ENCODE measurements at regions not wholly inside any gene's neighbourhood (a gene's known extent, or its start where the extent isn't known, plus 50 kb on each side); places are given as distances from the start of the nearest gene placed in this dataset.
"Not testable (repeated sequence)": the region's sequence is repeated elsewhere in the genome, so short reads cannot be mapped to it uniquely, and the experiment has no call there.

DNA sequence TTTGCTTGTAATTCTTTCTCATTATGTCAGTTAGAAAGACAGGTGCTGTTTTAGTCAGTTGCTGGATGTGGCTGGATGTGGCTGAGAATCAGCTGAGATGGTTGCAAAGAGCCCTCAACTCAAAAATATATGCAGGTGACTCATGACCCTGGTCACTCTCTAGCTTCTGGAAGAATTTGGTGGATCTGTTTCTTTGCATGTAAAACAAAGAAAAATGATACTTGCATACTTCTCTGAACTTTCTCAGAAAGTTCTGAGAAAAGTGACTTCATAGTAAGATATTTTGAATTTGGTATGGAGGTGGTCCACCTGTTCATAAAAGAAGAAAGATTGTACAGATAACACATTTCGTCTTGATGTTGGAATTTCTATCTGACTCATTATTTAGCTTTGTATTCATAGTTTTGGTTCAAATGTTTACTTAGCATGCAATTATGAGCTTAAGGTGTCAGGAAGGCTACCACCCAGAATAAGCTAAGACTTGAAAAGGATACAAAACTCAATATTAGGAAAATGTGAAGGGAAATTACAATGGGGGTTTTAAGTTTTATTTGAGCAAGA lies 163.2 kb upstream of the OLIG3 start:
- peak; percentile 58 for DNase-seq

DNA sequence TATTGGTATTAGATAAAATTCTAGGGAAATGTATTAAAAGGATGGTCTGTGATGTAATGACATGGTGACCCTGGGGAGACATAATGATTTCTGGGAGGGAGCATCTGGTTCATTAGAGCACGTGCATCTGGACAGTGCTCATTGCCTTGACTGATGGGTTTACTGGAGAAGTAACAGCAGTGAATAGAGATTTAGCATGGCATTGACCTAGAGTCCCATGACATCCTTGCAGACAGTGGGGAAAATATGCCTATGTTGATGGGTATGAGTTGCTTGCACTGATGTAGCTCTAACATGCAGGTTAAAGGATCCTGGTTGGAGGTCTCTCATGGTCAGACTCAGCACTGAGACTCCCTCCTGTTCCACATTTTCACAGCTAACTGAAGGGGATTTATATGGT lies 164.1 kb upstream of the OLIG3 start:
- DNase-seq = no peak

DNA sequence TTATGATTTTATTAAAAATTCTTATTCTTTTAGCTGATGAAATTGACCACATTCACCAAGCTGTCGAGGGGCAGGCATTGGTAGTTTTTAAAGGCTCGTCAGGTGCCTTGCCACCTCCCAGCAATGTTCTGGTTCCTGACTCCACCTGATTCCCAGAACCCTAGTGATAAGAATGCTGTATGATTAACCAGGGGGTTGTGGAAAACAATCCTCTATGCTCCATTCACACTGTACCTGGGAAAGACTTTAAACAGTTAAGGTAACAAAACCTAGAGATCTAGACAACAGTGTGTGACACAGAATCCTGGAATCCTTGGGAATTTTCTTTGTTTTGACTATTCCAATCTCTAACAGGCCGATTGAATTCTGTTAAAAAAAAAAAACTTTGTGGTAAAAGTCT lies 165.7 kb upstream of the OLIG3 start:
- no peak for DNase-seq

DNA sequence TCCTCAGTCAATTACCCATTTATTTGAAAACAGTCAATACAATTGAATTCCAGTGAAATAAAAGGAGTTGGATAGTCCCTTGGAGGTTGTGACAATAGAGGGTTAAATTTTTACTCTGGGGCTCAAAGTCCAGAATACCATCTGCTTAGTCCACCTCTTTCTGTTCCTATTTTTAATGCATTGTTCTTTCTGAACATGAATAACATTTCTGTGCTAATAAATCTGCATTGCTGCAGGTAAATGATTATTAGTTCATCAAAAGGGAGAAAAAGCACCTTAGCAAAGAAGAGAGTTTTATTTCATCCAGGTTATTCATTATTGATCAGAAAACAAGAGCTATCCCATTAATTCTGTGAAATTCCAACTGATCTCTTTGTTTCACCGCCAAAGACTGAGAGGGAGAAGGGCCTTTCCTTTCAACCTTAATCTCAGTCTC lies 166.1 kb upstream of the OLIG3 start:
- DNase-seq = no peak

DNA sequence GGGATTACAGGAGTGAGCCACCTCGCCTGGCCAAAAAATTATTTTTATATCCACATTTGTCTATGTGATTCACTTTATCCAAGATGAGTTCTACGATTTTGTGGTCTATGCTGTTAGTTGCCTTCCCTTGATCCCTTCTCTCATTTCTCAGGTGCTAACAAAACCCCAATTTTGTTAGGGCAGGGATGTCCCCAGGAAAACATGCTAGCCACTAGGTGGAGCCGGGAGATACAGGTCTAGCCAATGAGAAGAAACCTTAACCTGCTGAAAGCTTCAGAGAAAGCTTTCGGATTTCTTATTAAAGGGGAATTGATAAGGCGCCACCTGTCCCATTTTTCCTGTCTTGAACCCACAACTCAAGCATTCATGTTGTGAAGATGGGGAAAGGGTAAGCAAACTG lies 167.4 kb upstream of the OLIG3 start:
- peak; percentile 76 for DNase-seq

DNA sequence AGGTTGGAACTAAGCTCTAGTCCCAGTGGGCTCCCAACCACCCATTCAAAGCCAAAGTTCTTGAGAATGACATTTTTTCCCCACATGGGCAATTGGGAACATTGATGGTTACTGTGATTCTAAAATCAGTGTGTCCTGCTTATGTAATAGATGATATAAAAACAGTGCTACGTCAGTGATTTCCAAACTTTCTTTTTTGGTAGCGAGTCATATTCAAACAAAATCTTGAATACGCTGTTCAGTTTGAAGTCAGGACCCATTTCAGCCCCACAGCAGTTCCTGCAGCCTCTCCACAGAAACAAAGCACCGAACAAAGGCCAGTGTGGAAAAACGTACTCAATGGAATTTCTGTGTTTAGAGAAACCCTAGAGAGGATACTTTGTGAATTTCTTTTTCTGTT lies 170.0 kb upstream of the OLIG3 start:
- no peak for DNase-seq

DNA sequence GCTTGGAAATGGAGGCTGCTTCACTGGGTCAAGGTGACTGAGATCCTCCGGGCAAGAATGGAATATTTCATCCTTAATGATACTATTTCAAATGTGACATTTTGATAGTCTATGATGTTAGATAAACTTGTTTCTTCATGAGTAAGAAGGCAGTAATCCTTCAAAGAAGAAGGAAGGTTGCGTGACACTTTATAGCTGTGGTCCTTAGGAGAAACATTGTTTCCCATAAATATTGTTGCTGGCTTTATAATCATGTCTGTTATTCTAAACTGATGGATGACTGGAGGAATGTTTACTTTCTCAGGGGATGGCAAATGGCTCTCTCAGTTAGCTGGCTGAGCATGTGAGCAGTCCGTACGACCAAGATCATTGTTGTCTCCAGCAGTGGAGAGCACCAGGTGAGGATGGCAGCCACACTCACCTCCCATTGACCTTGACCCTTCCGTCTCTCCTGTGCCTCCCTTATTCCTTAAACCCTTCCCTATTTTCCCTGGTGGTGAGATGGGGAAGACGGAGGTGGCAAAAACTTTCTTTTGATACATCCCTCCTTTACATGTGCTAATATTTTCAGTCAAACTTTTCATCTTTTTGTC lies 171.2 kb upstream of the OLIG3 start:
- DNase-seq = no peak

DNA sequence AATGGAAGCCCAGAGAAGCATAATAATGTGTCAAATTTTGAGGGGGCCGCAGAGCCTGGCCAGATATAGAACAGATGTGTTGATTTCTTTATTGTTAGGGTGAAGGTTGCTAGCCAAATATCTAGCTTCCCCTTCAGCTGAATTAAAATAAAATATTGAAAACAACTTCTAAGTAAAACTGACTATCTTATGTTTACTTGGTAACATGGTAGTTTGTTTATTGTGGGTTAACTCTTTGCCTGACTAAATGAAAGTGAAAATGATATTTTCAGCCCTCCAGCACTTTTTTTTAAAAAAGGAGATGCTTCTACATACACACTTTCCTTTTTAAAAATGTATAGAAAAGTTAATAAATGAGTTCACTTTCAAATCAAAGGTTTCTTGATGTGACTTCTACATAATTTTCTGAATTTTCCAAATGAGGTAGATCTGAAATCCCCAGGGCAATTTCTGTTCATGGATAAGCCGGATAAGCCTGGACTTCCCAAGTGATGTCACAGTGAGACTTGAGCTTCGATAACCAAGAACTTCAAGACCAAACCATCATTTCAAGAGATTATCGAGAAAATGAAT lies 172.1 kb upstream of the OLIG3 start:
- DNase-seq = no peak

DNA sequence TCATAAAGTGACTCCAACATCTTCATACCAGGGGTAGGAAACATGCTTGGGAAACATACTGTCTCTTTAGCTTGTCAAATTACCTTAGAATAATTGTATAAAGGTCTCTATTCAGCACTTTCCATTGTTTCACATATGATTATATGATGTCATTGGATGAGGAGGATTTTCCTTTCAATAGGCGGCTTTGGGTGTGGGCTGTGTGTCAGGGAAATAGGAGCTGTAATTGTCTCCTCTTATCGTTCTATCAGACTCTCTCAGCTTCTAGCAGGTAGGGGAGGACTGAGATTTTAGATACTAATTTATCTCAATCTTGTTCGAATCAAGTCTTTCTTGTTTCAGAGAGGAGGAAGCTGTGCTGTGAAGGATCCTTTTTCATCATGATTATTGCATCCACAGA lies 179.4 kb upstream of the OLIG3 start:
- no peak for DNase-seq

DNA sequence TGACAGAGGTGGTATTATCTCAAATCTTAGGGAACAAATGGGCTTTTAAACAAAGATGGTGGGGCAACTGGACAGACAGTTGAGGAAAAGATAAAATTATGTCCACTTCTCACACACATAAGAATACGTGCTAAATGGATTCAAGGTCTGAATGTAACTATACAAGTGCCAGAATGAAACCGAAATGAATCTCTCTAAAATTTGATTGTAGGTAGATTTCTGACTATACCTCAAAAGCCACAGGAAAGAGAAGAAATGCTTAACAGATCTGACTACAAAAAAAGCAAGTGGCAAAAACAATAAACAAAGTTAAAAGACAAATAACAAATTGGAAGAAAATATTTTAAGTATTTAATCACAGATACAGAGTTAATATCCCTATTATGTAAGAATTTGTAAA lies 182.7 kb upstream of the OLIG3 start:
- no peak for DNase-seq

DNA sequence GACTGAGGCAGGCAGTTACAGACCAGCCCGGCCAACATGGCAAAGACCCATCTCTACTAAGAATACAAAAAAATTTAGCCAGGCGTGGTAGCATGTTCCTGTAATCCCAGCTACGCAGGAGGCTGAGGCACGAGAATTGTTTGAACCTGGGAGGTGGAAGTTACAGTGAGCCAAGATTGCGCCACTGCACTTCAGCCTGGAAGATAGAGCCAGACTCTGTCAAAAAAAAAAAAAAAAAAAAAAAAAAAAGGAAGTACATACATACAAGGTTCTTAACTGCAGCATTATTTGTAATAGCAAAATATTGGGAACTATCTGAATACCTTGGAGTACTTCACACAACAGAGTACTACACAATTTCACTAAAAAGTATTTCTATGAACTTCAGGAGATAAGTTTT lies 183.5 kb upstream of the OLIG3 start:
- DNase-seq = no peak

DNA sequence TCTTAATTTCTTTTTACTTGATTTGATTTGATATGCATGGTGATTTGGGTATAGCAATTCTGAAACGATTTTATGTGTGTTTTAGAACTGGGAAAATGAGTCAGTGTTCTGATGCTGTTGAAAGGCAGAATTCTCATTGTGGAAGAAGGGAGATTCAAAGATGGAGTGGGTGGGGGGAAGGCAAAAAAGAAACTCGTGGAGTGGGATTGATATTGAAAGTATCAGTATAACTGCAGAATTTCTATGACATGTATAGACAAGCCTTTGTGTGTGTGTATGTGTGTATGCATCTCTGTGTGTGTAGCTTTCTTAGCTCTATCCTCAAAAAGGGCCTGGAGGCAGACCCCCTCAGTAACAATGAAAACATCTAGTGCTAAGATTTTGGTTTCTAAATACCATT lies 184.3 kb upstream of the OLIG3 start:
- peak; percentile 51 for DNase-seq

DNA sequence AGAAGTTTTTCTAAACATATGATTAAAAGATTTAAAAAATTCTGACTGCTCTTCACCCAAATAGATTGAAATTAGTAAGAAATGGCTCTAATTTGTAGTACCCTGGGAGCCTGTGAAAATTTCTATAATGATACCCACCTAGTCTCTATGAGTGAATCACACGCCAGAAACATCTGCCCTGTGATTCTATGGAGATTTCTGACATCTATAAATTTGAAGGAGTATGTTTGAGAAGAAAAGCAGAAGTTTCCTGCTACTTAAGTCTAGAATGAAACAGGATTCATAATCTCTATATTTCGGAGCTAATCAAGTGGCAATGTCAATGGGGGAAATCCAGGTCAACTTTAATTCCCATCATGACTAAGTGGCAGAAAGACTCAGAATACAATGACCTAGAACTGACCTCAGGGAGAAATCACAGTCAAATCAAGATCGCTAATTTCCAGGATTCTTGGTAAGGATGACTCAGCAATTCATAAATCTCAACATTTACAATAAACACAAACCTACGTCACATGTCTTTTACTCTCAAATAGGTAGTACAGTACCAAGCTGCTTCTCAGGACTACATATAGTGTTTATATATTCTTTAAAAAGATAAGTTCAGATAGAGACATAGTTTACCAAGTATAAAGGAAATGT lies 186.2 kb upstream of the TNFAIP3 start:
- no peak for DNase-seq

DNA sequence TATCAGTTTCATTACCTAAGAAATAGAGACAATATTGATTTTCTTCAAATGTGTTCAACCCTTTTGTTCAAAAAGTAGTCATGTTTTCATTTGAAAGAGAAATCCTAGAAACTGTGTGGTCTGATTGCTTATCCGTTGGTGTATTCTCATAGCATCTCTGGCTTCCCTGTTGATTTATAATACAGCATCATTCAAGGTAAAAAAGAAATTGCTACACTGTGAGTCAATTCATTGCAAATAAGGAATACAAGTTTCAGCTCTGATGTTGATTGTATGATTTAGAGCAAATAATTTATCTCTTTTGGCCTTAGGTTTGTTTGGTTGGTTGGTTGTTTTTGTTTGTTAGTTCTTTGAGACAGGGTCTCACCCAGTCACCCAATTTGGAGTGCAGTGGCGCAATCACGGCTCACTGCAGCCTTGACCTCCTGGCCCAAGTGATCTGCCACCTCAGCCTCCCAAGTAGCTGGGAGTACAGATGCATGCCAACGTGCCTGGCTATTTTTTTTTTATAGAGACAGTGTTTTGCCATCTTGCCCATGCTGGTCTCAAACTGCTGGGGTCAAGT lies 185.5 kb upstream of the TNFAIP3 start:
- DNase-seq = no peak

DNA sequence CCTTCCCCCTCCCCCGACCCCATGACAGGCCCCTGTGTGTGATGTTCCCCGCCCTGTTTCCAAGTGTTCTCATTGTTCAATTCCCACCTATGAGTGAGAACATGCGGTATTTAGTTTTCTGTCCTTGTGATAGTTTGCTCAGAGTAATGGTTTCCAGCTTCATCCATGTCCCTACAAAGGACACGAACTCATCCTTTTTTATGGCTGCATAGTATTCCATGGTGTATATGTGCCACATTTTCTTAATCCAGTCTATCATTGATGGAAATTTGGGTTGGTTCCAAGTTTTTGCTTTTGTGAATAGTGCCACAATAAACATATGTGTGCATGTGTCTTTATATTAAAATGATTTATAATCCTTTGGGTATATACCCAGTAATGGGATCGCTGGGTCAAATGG lies 184.4 kb upstream of the TNFAIP3 start:
- not testable (repeated sequence) for DNase-seq

DNA sequence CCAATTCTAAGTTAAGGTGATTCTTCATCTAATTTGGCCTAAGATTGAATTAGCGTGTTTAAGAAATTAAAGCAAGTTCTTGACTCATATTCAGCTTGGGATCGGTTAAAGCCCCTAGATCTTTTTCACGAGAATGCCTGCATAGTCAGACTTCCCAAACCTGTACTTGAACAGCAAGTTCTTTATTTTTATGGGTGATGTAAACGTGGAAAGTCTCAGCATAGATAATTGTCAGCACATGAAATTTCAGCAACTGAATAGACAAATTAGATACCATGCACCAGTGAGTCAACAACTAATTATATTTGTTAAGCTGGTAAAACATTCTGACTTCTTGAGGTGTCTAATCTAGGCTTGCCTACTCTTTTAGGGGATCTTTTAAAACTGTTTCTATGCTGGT lies 183.1 kb upstream of the TNFAIP3 start:
- DNase-seq = no peak

DNA sequence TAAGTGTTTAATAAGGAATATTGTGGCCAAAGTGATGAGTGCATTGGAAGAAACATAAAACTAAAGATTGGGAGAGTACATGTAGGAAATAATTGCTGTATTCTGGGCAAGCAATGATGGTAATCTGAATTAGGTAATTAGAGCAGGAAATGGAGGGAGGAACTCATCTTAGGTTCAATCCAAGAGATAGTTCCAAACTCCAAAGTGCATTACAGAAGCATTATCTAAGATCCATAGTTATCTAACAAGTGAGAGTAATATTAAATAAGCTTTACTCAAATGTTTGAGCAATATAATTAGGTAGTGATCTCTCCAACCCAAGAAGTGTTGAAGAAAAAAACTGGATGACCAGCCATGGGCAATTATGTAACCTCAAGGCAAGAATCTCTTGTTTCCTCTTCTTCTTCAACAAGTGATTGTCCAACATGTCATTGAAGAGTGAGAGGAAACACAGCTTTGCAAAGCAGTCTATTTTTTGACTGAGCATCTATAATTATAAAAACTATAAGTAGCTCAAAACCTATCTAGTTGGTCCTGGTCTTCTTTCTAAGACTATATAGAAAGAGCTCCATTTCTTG lies 181.2 kb upstream of the TNFAIP3 start:
- DNase-seq = no peak

DNA sequence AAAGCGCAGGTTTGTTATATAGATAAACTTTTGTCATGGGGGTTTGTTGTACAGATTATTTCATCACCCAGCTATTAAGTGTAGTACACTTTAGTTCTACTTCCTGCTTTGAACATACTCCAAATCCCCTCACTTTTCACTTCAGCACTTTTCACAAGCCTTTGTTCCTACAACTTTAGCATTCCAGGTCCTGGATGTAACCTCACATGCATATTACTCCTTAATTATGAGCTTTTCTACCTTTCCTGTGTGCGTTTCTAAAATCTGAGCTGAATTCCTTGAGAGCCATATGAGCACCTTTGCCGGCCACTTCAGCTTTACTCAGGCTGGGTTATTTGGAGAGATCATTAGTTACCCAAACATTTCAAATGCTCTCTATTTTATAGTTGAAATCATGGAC lies 179.2 kb upstream of the TNFAIP3 start:
- no peak for DNase-seq

DNA sequence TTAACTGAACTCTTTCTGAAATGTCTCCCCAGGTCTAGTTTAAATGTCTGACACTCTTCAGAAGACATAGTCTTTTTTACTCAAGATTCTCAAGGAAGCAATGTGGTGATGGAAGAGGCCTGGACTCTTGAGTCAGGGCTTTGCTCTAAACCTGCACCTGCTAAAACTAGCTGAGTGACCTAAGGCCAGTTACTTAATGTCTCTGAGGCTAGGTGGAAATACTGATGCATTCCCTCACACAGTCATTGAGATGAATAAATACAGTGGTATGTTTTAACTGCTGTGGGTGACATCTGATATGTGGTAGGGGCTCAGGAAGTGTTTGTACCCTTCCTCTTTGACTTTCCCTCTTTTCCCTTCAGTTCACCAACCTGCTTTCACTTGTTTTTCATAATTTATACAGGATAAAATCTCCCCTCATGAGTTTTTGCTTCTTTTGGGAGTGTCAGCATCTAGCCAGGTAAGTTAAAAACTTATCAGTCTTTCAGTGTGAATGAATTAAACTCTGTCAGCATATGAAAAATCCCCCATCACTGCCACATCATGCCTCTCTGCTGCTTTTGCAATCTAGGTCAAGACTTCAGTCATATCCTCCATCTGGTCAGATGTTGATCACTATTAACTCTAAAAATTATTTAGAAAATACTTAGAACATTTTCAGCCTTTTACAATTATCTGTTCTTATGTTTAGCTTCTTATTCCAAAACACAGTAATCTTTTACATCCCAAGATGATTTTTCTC lies 178.7 kb upstream of the TNFAIP3 start:
- no peak for DNase-seq

DNA sequence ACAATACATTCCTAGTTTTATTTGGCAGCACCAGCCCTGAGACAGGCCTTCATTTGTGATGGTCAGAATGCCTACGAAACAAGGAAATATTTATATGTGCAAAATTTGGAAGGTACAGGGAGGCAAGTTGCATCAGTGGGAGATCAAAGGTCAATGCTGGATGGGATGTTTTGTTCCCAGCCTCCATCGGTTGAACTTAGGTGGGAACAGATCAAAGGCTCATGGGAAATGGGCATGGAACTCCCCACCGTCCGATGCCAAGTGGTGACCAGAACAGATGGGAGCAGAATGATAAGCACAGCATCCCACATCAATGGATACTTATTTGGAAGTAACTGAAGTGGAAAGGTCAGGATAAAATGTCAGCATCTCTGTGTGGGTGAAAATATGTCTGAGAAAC lies 177.7 kb upstream of the TNFAIP3 start:
- no peak for DNase-seq

DNA sequence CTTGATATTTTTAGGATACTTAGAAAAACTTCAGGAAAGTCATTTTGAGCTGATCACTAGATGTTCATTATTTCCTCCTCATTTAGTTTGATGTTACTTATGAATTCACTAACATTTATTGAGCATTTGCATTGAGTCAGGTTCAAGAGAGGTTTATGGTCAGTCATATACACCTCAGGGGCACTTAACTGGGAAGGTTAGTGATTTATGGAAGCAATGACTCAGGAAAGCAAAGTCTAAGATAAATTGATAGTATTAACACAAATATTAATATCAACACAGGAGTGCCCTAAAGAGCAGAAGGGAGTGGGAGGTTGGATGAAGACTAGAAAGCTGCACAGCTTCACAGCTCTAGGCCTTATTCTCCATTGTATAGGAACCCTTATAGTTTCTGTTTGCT lies 177.0 kb upstream of the TNFAIP3 start:
- DNase-seq = no peak

DNA sequence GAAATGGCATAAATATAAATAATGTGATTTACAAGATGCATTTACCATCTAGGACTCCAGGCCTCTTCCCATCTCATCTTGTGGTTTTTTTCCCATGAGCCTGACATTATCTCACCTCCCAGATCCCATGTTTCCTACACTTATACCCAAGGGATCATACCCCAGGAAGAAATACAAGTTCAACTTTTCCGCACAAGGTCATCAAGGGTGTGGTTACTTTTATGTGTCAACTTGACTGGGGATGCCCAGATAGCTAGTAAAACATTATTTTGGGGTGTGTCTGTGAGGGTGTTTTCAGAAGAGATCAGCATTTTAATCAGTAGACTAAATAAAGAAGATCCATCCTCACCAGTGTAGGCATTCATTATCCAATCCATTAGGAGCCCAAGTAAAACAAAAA lies 176.3 kb upstream of the TNFAIP3 start:
- DNase-seq = no peak

DNA sequence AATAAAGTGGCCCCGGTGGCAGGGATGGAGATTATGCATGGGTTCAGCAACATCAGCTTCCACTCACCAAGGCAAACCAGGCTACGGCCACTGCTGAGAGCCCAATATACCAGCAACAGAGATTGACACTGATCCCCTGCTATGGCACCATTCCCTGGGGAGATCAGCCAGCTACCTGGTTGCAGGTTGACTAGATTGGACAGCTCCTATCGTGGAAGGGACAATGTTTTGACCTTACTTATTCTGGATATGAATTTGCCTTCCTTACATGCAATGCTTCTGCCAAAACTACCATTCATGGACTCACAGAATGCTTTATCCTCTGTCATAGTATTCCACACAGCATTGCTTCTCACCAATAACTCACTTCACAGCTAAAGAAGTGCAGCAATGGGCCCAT lies 174.8 kb upstream of the TNFAIP3 start:
- DNase-seq = no peak
